ENCODE measurements at regions not wholly inside any gene's neighbourhood (a gene's known extent, or its start where the extent isn't known, plus 50 kb on each side); places are given as distances from the start of the nearest gene placed in this dataset.

DNA sequence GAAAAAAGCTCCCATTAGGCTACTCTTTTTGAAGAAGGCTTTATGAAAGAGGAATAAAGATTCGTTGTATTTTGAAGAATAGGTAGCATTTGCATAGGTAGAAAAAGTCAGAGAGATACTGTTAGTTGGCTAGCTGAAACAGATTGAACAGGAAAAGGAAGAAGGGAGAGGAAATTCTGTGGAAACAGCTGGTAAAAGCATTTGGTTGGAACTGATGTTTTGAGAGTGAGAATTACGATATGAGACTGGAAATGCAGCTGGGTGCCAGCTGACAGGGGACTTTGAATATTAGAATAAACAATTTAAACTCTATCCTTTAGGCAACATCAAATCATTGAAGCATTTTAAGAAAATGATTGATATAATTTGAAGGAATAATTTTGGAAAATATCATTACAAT is 96.7 kb upstream of the CNTNAP5 start (continued):
- TF ChIP-seq ASH2L (IDR thresholded peaks at IDR 0.05; ENCODE audit: borderline replicate concordance, low read depth) = no peak
- TF ChIP-seq SREBF2 (IDR thresholded peaks at IDR 0.05; ENCODE audit: low read length) = no peak
- TF ChIP-seq, protein P1, sequence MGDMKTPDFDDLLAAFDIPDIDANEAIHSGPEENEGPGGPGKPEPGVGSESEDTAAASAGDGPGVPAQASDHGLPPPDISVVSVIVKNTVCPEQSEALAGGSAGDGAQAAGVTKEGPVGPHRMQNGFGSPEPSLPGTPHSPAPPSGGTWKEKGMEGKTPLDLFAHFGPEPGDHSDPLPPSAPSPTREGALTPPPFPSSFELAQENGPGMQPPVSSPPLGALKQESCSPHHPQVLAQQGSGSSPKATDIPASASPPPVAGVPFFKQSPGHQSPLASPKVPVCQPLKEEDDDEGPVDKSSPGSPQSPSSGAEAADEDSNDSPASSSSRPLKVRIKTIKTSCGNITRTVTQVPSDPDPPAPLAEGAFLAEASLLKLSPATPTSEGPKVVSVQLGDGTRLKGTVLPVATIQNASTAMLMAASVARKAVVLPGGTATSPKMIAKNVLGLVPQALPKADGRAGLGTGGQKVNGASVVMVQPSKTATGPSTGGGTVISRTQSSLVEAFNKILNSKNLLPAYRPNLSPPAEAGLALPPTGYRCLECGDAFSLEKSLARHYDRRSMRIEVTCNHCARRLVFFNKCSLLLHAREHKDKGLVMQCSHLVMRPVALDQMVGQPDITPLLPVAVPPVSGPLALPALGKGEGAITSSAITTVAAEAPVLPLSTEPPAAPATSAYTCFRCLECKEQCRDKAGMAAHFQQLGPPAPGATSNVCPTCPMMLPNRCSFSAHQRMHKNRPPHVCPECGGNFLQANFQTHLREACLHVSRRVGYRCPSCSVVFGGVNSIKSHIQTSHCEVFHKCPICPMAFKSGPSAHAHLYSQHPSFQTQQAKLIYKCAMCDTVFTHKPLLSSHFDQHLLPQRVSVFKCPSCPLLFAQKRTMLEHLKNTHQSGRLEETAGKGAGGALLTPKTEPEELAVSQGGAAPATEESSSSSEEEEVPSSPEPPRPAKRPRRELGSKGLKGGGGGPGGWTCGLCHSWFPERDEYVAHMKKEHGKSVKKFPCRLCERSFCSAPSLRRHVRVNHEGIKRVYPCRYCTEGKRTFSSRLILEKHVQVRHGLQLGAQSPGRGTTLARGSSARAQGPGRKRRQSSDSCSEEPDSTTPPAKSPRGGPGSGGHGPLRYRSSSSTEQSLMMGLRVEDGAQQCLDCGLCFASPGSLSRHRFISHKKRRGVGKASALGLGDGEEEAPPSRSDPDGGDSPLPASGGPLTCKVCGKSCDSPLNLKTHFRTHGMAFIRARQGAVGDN (IDR thresholded peaks at IDR 0.05) = no peak

- no peaks in the 10 kb centered on the region for H3K79me2 ChIP-seq (ENCODE audit: control insufficient read depth, insufficient read depth, low read length)
- in situ Hi-C loops (cut with MboI) (no loop called here), intact Hi-C loops (cut with micrococcal nuclease; ENCODE audit: unreplicated experiment) (no loop called here)
- DNase-seq (ENCODE audit: low read depth, low spot score) = no peak
- POLR2A ChIA-PET = no interaction called here
- no peak overlapping the region for H3K4me2 ChIP-seq (ENCODE audit: control insufficient read depth, insufficient read depth)
- SMC1A ChIA-PET (ENCODE audit: uncharacterized antibody, unreplicated experiment) = no interaction called here
- no peak overlapping the region for H3K27ac ChIP-seq (ENCODE audit: control insufficient read depth, insufficient read depth)
- FAIRE-seq = no peak
- no peak for TF ChIP-seq DPF2 (IDR thresholded peaks at IDR 0.05)
- TF ChIP-seq SREBF1 (IDR thresholded peaks at IDR 0.05; ENCODE audit: low read length) = no peak
- TF ChIP-seq, protein P2, sequence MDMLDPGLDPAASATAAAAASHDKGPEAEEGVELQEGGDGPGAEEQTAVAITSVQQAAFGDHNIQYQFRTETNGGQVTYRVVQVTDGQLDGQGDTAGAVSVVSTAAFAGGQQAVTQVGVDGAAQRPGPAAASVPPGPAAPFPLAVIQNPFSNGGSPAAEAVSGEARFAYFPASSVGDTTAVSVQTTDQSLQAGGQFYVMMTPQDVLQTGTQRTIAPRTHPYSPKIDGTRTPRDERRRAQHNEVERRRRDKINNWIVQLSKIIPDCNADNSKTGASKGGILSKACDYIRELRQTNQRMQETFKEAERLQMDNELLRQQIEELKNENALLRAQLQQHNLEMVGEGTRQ (IDR thresholded peaks at IDR 0.05; ENCODE audit: borderline replicate concordance, low read depth, low read length) = no peak
- TF ChIP-seq YBX1 (IDR thresholded peaks at IDR 0.05) = no peak
- TF ChIP-seq, protein P3, sequence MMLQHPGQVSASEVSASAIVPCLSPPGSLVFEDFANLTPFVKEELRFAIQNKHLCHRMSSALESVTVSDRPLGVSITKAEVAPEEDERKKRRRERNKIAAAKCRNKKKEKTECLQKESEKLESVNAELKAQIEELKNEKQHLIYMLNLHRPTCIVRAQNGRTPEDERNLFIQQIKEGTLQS (IDR thresholded peaks at IDR 0.05; ENCODE audit: borderline replicate concordance, extremely low read depth, low read depth, low read length) = no peak
- no peak for TF ChIP-seq JUND (IDR thresholded peaks at IDR 0.05; ENCODE audit: low read depth, low read length)
- no peak for TF ChIP-seq ZBTB4 (CRISPR knock-in tag; IDR thresholded peaks at IDR 0.05)
- no peak overlapping the region for H2AFZ ChIP-seq (ENCODE audit: control insufficient read depth, low read depth, low read length)
- 41% methylated on average over 4 of the region's 4 CpGs for WGBS (ENCODE audit: insufficient coverage, insufficient replicate concordance, low lambda C conversion rate, missing lambda C conversion rate)
- H3K9me3 ChIP-seq (replicated peaks; ENCODE audit: control insufficient read depth, insufficient read depth, low read length) = no peaks in the 10 kb centered on the region
- CTCF ChIA-PET = no interaction called here
- H3K9ac ChIP-seq (ENCODE audit: control insufficient read depth, insufficient read depth, low read length) = no peak overlapping the region
- H3K4me3 ChIP-seq = no peak overlapping the region
- no peaks in the 10 kb centered on the region for H3K27me3 ChIP-seq (replicated peaks in 1 of 2; ENCODE audit: control insufficient read depth in 2 of 2, insufficient read depth in 2 of 2, low read length in 1 of 2)
- no peaks in the 10 kb centered on the region for H3K4me1 ChIP-seq (ENCODE audit: control insufficient read depth, insufficient read depth, low read length)
- no peak for ATAC-seq
- H3K36me3 ChIP-seq (ENCODE audit: control insufficient read depth in 2 of 2, insufficient read depth in 2 of 2, low read length in 1 of 2) = no peaks in the 10 kb centered on the region
- RAD21 ChIA-PET (ENCODE audit: unreplicated experiment) = no interaction called here
- no TSS peak for BruUV-seq (replicated peaks)
- no peaks in the 10 kb centered on the region for H4K20me1 ChIP-seq (ENCODE audit: control insufficient read depth, insufficient read depth)
These were observed 89.7 kb upstream of the CNTNAP5 start for GRCh38 chr2:123935405-123935804.
